K562 (cell line): ENCODE measurements at regions not wholly inside any gene's neighbourhood (a gene's known extent, or its start where the extent isn't known, plus 50 kb on each side); places are given as distances from the start of the nearest gene placed in this dataset.

ENCODE experiments used
- ATAC-seq: fragments of 200-7000 bp; cut with Tn5 transposase; 3 replicates; pipeline ENCODE4 v1.9.1; 2020; ENCODE audit warnings: moderate library complexity
- BruUV-seq: library from RNA; stranded (reverse); fragments of 400-500 nt; replicated peaks from 2 replicates; lab custom pipeline; 2021; lab: Mats Ljungman, UMichigan
- CTCF ChIA-PET: fragments of 300-600 bp; formaldehyde crosslinking; extraction: SDS; loops from one replicate; lab custom pipeline; 2021; ENCODE audit warnings: low intra/inter-chr PET ratio; lab: Yijun Ruan, JAX
- POLR2A ChIA-PET: fragments of 300-600, 350-650 bp; sonication (Branson Sonifier 250); formaldehyde crosslinking; extraction: SDS; loops from one replicate; lab custom pipeline; 2021; ENCODE audit warnings: antibody characterized with exemption, inconsistent platforms; lab: Yijun Ruan, JAX
- DNase-seq, 4 experiments: peaks; one replicate each; pipeline versions ENCODE4 v3.0.0 to v3.0.0-alpha.2; 2011 to 2018; ENCODE audit warnings: low spot score in 3 of 4, mixed read lengths in 3 of 4; ENCODE audit errors: extremely low read depth in 1 of 4
- FAIRE-seq: peaks from 2 replicates; lab custom pipeline; 2011; peaks lifted over from hg19 to GRCh38; lab: Jason Lieb, UNC
- H2AFZ ChIP-seq: 2 replicates; pipeline ENCODE4 v1.6.0; 2011; ENCODE audit warnings: low read depth, low read length, control low read depth, inconsistent platforms
- H3K27ac ChIP-seq: fragments of 200-600 bp; 3 replicates; pipeline ENCODE4 v1.8.0; 2011; ENCODE audit warnings: low read depth, mild to moderate bottlenecking, control low read depth, inconsistent platforms, low read length, moderate library complexity, mixed read lengths; ENCODE audit errors: extremely low read depth
- H3K27me3 ChIP-seq, 2 experiments: fragments of 300-600 bp in 1 of 2; 2 replicates in 1 of 2; 3 replicates in 1 of 2; pipeline versions ENCODE4 v1.6.0 to v1.8.0; 2011; ENCODE audit warnings: inconsistent platforms in 2 of 2, low read length in 2 of 2, mild to moderate bottlenecking in 1 of 2, mixed read lengths in 1 of 2, moderate library complexity in 1 of 2; ENCODE audit not compliant: control insufficient read depth in 2 of 2, insufficient read depth in 2 of 2
- H3K36me3 ChIP-seq: fragments of 300-600 bp; 3 replicates; pipeline ENCODE4 v1.8.0; 2011; ENCODE audit warnings: mild to moderate bottlenecking, low read length, inconsistent platforms; ENCODE audit not compliant: control insufficient read depth, insufficient read depth
- H3K4me1 ChIP-seq, 2 experiments: fragments of 200-600 bp in 1 of 2; replicated peaks in 1 of 2; 2 replicates in 1 of 2; 3 replicates in 1 of 2; pipeline versions ENCODE4 v1.5.1 to v1.8.0; 2011; ENCODE audit warnings: inconsistent platforms in 2 of 2, low read length in 2 of 2, mild to moderate bottlenecking in 1 of 2, mixed read lengths in 1 of 2, moderate library complexity in 1 of 2; ENCODE audit not compliant: control insufficient read depth in 2 of 2, insufficient read depth in 2 of 2
- H3K4me2 ChIP-seq: 2 replicates; pipeline ENCODE4 v1.6.1; 2011; ENCODE audit warnings: low read length, control low read depth, inconsistent platforms, mixed read lengths; ENCODE audit not compliant: insufficient read depth
- H3K4me3 ChIP-seq: fragments of 200-600 bp; sonication (generic), shearing (Covaris generic); 2 replicates; pipeline ENCODE4 v1.5.1; 2016; ENCODE audit warnings: control low read depth, inconsistent platforms
- H3K79me2 ChIP-seq: fragments of 200-600 bp; 3 replicates; pipeline ENCODE4 v1.8.0; 2011; ENCODE audit warnings: low read length, inconsistent platforms; ENCODE audit not compliant: control insufficient read depth, insufficient read depth
- H3K9ac ChIP-seq, 2 experiments: 2 replicates each; pipeline versions ENCODE4 v1.6.0 to v1.6.1; 2011; ENCODE audit warnings: low read depth in 2 of 2, low read length in 2 of 2, control low read depth in 1 of 2, inconsistent platforms in 1 of 2, mild to moderate bottlenecking in 1 of 2, mixed read lengths in 1 of 2; ENCODE audit not compliant: insufficient read depth in 1 of 2
- H3K9me1 ChIP-seq: one replicate; pipeline ENCODE4 v1.6.0; 2011; ENCODE audit warnings: inconsistent platforms, mild to moderate bottlenecking, low read length, moderate library complexity; ENCODE audit not compliant: control insufficient read depth, insufficient read depth
- H3K9me3 ChIP-seq: replicated peaks from 2 replicates; pipeline ENCODE4 v1.5.1; 2011; ENCODE audit warnings: low read depth, low read length, inconsistent platforms; ENCODE audit not compliant: control insufficient read depth, insufficient read depth
- H4K20me1 ChIP-seq: replicated peaks from 2 replicates; pipeline ENCODE4 v1.6.1; 2011; ENCODE audit warnings: low read length, inconsistent platforms, mixed read lengths; ENCODE audit not compliant: control insufficient read depth, insufficient read depth
- BCLAF1 ChIP-seq, 2 experiments: fragments of 450-650 bp in 1 of 2; IDR thresholded peaks; 2 replicates each; pipeline ENCODE4 v1.6.1; 2011 to 2017; ENCODE audit warnings: low read depth in 2 of 2, antibody characterized with exemption in 1 of 2, borderline replicate concordance in 1 of 2, low read length in 1 of 2, mild to moderate bottlenecking in 1 of 2, mixed read lengths in 1 of 2; ENCODE audit not compliant: control insufficient read depth in 1 of 2
- CEBPB ChIP-seq: fragments of 450-650 bp; IDR thresholded peaks from 2 replicates; pipeline ENCODE4 v1.6.1; 2016; ENCODE audit warnings: missing genetic modification characterization, missing compliant biosample characterization
- EGR1 ChIP-seq: fragments of 450-650 bp; conservative IDR thresholded peaks from 2 replicates; pipeline ENCODE4 v1.6.1; 2017; ENCODE audit warnings: mild to moderate bottlenecking
- ELF2 ChIP-seq: fragments of 250-450 bp; sonication (Bioruptor Pico); IDR thresholded peaks from 2 replicates; pipeline ENCODE4 v1.5.0; 2021; ENCODE audit warnings: mild to moderate bottlenecking
- ETS1 ChIP-seq: conservative IDR thresholded peaks from 2 replicates; pipeline ENCODE4 v1.6.1; 2011; ENCODE audit warnings: low read depth, mild to moderate bottlenecking, low read length; ENCODE audit not compliant: control insufficient read depth
- HCFC1 ChIP-seq: IDR thresholded peaks from 2 replicates; pipeline ENCODE4 v1.6.1; 2012; ENCODE audit warnings: low read depth, low read length, improper control_type of control experiment
- HMG20B ChIP-seq: fragments of 250-450 bp; sonication (Bioruptor Pico); IDR thresholded peaks from 2 replicates; pipeline ENCODE4 v1.5.0; 2021; ENCODE audit warnings: mild to moderate bottlenecking
- OTX1 ChIP-seq: fragments of 450-650 bp; formaldehyde crosslinking; IDR thresholded peaks from 2 replicates; pipeline ENCODE4 v1.4.0; 2022; ENCODE audit warnings: mild to moderate bottlenecking
- RNF2 ChIP-seq: sonication (generic); IDR thresholded peaks from 2 replicates; pipeline ENCODE4 v1.6.1; 2016
- SREBF1 ChIP-seq: fragments of 150-350 bp; IDR thresholded peaks from 2 replicates; pipeline ENCODE4 v1.6.1; 2014; ENCODE audit warnings: antibody characterized with exemption, low read depth, low read length, borderline replicate concordance
- TBP ChIP-seq: optimal IDR thresholded peaks from 2 replicates; pipeline ENCODE3; 2011; ENCODE audit warnings: low read depth, low read length, improper control_type of control experiment
- ZC3H11A ChIP-seq: IDR thresholded peaks from 2 replicates; pipeline ENCODE4 v1.6.1; 2012; ENCODE audit warnings: low read depth, low read length, improper control_type of control experiment
- ZNF197 ChIP-seq: fragments of 200-800 bp; sonication (Bioruptor generic); IDR thresholded peaks from 2 replicates; pipeline ENCODE4 v1.6.1; 2016; ENCODE audit warnings: low read depth, missing genetic modification characterization, missing compliant biosample characterization
- ZNF324 ChIP-seq: fragments of 250-450 bp; sonication (Bioruptor Pico); IDR thresholded peaks from 2 replicates; pipeline ENCODE4 v1.4.0; 2020; ENCODE audit warnings: mild to moderate bottlenecking
- ZNF57 ChIP-seq: fragments of 450-650 bp; formaldehyde crosslinking; IDR thresholded peaks from 2 replicates; pipeline ENCODE4 v1.4.0; 2020; ENCODE audit warnings: mild to moderate bottlenecking, moderate library complexity
- ZNF639 ChIP-seq, 2 experiments: fragments of 200-800 bp in 1 of 2; sonication (Bioruptor generic) in 1 of 2; sonication (generic) in 1 of 2; formaldehyde crosslinking in 1 of 2; IDR thresholded peaks in 1 of 2; conservative IDR thresholded peaks in 1 of 2; 2 replicates each; pipeline versions ENCODE4 v1.5.0 to v1.6.1; 2016 to 2020; ENCODE audit warnings: missing compliant biosample characterization in 1 of 2, missing genetic modification characterization in 1 of 2, missing genetic modification reagents in 1 of 2
- WGBS: fragments of 100-300 bp; shearing (Covaris generic); methylation state at CpG from one replicate; pipeline ENCODE4 v1.1.6; 2016; ENCODE audit warnings: low coverage, mixed read lengths; ENCODE audit not compliant: insufficient coverage; ENCODE audit errors: missing lambda C conversion rate; 5-methylcytosine and 5-hydroxymethylcytosine counted together
- in situ Hi-C: fragments of 300-500 bp; cut with MboI; formaldehyde crosslinking; loops from 4 replicates; pipeline ENCODE4 v1.15.0; 2018; ENCODE audit warnings: inconsistent platforms, mixed read lengths
- intact Hi-C: fragments of 100-400 bp; cut with micrococcal nuclease; formaldehyde crosslinking; loops from 2 replicates; pipeline ENCODE4 v1.14.2; 2022

- TF ChIP-seq BCLAF1 (IDR thresholded peaks at IDR 0.05; ENCODE audit: borderline replicate concordance in 1 of 2, control insufficient read depth in 1 of 2, low read depth in 2 of 2, low read length in 1 of 2) = no peak
- no peak for TF ChIP-seq OTX1 (CRISPR knock-in tag)
- no peak for TF ChIP-seq RNF2
- no peak for TF ChIP-seq ZC3H11A
These were observed 302.3 kb upstream of the ATXN7L3B start (continued) for GRCh38 chr12:74235342-74235741.

GRCh38 chr12:74241341-74241740 lies 296.3 kb upstream of the ATXN7L3B start:
- Histone ChIP-seq H3K4me2 (no peak overlapping the region), H3K9me1 (no peaks in the 10 kb centered on the region), H3K4me1 (no peaks in the 10 kb centered on the region), H3K9me3 (no peaks in the 10 kb centered on the region), H3K36me3 (peaks cover 4% of the 10 kb centered on the region; the same call in 1 of the 3 replicates), H3K9ac (no peak overlapping the region), H4K20me1 (no peaks in the 10 kb centered on the region), H3K27me3 (no peaks in the 10 kb centered on the region), H2AFZ (no peak overlapping the region), H3K79me2 (no peaks in the 10 kb centered on the region), H3K27ac (no peak overlapping the region), H3K4me3 (no peak overlapping the region)
- no peak for FAIRE-seq
- no TSS peak for BruUV-seq
- ATAC-seq = no peak
- ChIA-PET CTCF (no interaction called here), POLR2A (interaction anchor here (1.2 kb wide), 1 partner anchor 52 kb away, joined by 3 read pairs; no protein-coding TSS in a partner anchor)
- no peak for DNase-seq
- intact Hi-C loops (no loop called here), in situ Hi-C loops (no loop called here)
- WGBS = 88% methylated on average over 1 of the region's 1 CpG
- TF ChIP-seq ZNF197 (CRISPR knock-in tag) (no peak), ZNF324 (CRISPR knock-in tag) (no peak), CEBPB (tag) (no peak), ZNF57 (CRISPR knock-in tag) (no peak), ELF2 (CRISPR knock-in tag) (no peak), TBP (no peak), ZNF639 (CRISPR knock-in tag; conservative IDR thresholded peaks at IDR 0.05 in 1 of 2, IDR thresholded peaks at IDR 0.05 in 1 of 2) (no peak), EGR1 (no peak), ETS1 (no peak), HCFC1 (no peak), SREBF1 (no peak), HMG20B (CRISPR knock-in tag) (no peak)
